ENCODE measurements at regions not wholly inside any gene's neighbourhood (a gene's known extent, or its start where the extent isn't known, plus 50 kb on each side); places are given as distances from the start of the nearest gene placed in this dataset.
"Not testable (repeated sequence)": the region's sequence is repeated elsewhere in the genome, so short reads cannot be mapped to it uniquely, and the experiment has no call there.

DNA sequence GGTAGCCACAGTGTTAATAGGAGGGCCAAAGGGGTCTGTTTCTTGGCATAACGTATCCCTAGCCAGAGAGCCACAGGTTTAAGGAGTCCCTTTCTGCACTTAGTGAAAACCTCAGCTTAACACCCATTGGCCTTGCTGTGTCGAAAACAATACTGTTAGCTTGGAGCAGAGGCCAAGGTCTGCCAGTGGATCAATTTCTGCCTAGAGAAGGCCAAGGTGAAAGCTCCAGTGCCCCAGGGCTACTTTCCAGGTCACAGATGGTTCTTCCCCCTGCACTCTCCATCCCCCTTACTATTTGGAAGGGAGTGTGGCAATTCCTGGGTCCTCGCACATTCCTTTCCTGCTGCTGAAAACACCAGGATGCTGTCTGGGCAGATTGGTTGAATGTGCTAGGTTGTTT is 74.8 kb upstream of the TNP1 start:
- Mint-ChIP-seq H3K27ac (no peak overlapping the region), H3K4me3 (no peak overlapping the region), H3K4me1 (no peaks in the 10 kb centered on the region), H3K9me3 (peaks cover 5% of the 10 kb centered on the region), H3K36me3 (ENCODE audit: low read depth) (no peaks in the 10 kb centered on the region), H3K27me3 (peaks cover 3% of the 10 kb centered on the region)
- ATAC-seq (no peak), DNase-seq (no peak)

DNA sequence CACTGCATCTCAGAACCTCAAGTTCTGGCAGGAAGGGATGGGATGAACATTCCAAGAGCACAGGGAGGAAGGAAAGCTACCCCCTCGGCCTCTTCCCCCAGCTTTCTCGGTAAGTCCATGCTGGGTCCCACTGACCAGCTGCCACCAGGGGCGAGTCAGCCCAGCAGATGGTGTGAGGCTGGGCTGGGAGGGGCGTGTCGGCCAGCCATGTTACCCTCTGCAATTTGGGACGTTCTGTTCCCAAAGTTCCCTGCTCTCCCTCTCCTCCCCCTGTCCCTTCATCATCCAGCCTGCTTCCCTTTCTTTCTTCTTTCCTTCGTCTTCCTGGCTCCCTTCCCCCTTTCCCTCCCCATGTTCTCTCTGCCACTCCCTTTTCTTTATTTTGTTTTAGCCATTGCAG is 74.3 kb upstream of the TNP1 start:
- H3K4me3 Mint-ChIP-seq: no peak overlapping the region
- H3K36me3 Mint-ChIP-seq (ENCODE audit: low read depth): no peaks in the 10 kb centered on the region

DNA sequence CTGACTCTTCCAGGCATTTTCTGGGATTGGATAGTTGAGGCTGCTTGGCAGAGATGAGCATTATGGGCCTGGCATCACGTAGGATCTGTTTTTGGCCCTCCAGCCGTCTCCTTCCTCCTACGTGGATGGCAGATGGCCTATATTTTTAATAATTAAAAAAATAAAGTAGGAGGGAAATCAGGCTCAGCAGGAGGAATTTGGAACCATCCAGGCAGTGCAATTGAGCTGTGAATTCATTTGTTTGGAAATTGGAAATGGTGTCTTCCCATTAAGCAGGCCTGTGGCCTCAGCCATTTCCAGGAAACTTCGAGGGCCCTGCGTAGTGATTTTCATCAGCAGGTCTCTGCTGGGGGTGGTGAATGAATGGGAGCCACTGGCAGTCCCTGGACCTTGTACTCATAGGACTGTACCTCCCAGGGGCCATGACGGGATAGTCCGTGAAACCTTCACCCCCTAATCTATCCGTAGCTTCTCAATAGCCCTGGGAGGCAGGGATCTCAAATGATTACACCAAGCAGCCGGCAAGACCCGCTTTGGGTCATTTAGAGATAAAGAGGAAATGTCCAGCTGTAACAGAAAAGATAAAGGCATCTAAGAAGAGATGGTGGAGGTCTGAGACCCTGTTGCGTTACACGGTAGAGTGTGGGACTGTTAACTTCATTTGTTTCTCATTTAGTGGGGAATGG is 73.1 kb upstream of the TNP1 start:
- no peaks in the 10 kb centered on the region for H3K4me1 Mint-ChIP-seq
- no peak for DNase-seq
- H3K36me3 Mint-ChIP-seq (ENCODE audit: low read depth): no peaks in the 10 kb centered on the region
- peaks cover 5% of the 10 kb centered on the region for H3K27me3 Mint-ChIP-seq
- no peak overlapping the region for H3K4me3 Mint-ChIP-seq
- peaks cover 8% of the 10 kb centered on the region for H3K9me3 Mint-ChIP-seq
- H3K27ac Mint-ChIP-seq: no peak overlapping the region
- no peak for ATAC-seq

More for the DNA sequence above, 74.3 kb upstream of the TNP1 start:
- H3K27me3 Mint-ChIP-seq: peaks cover 5% of the 10 kb centered on the region
- no peak for ATAC-seq
- no peaks in the 10 kb centered on the region for H3K4me1 Mint-ChIP-seq
- DNase-seq: no peak
- H3K27ac Mint-ChIP-seq: no peak overlapping the region
- H3K9me3 Mint-ChIP-seq: peaks cover 8% of the 10 kb centered on the region

DNA sequence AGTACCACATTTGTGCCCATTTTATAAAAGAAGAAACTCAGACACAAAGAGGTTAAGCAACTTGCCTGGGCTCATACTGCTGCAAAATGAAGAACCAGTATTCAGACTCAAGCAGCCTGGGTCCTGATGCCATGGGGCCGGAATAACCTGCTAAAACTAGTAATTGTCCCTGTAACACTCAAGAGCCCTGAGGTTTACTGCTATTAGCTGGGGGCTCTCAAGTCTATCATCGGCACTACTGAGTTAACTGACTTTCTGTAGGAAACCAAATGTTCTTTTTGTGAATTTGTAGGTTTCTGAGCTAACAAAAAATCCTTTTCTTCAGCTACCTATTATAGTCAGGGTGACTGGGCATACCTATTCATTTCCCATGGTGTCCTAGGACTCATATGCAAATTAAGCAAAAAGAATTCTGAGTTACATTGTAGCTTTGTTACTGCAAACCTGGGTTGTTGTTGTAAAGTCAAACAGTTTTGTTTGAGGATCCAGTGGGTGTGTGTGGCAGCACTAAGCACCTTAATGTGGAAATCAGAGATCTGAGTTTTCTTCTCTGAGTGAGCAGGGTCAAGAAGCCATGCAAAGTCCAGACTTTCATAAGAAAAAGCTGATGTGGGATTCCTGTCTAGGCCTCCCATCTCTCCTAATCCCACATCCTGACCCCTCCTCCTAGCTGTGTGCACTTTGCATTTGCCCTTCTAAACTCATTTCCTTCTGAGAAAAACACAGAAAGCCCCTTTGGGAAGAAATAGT is 72.4 kb upstream of the TNP1 start:
- no peaks in the 10 kb centered on the region for H3K4me1 Mint-ChIP-seq
- H3K27me3 Mint-ChIP-seq: peaks cover 7% of the 10 kb centered on the region
- no peak overlapping the region for H3K4me3 Mint-ChIP-seq
- ATAC-seq (no peak), DNase-seq (no peak)
- no peaks in the 10 kb centered on the region for H3K36me3 Mint-ChIP-seq (ENCODE audit: low read depth)
- peaks cover 8% of the 10 kb centered on the region for H3K9me3 Mint-ChIP-seq
- H3K27ac Mint-ChIP-seq: no peak overlapping the region

DNA sequence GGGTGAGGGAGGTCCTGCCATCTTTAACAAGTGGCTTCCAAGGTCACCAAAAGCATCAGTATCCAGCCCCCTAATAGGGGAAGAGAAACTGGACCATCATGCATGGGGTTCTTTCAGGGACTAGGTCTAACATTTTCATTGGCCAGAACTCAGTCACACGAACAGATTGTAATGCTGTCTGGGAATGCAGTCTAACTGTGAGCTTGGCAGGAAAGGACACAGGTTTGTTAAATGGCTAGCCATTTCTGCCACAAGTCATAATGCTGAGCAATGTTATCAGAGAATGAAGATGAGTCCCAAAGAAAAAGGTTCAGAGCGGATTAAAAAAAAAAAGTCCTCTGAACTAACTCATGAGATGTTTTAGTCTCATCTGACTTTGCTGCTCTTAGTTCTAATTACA is 70.9 kb upstream of the TNP1 start:
- ATAC-seq: no peak
- H3K9me3 Mint-ChIP-seq: peaks cover 8% of the 10 kb centered on the region
- H3K27me3 Mint-ChIP-seq: peaks cover 3% of the 10 kb centered on the region
- H3K4me1 Mint-ChIP-seq: no peaks in the 10 kb centered on the region
- DNase-seq: no peak
- no peak overlapping the region for H3K27ac Mint-ChIP-seq
- no peaks in the 10 kb centered on the region for H3K36me3 Mint-ChIP-seq (ENCODE audit: low read depth)
- no peak overlapping the region for H3K4me3 Mint-ChIP-seq

DNA sequence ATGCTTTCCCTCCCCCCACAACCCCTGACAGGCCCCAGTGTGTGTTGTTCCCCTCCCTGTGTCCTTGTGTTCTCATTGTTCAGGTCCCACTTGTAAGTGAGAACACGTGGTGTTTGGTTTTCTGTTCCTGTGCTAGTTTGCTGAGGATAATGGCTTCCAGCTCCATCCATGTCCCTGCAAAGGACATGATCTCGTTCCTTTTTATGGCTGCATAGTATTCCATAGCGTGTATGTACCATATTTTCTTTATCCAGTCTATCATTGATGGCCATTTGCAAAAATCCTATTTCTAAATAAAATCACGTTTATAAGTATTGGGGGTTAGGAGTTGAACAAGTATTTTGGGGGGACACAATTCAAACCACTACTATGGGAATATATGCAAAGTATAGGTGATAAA is 69.5 kb upstream of the TNP1 start:
- H3K27me3 Mint-ChIP-seq; H3K4me1 Mint-ChIP-seq; DNase-seq; H3K9me3 Mint-ChIP-seq; H3K36me3 Mint-ChIP-seq (ENCODE audit: low read depth); ATAC-seq; H3K4me3 Mint-ChIP-seq; H3K27ac Mint-ChIP-seq: not testable (repeated sequence)

DNA sequence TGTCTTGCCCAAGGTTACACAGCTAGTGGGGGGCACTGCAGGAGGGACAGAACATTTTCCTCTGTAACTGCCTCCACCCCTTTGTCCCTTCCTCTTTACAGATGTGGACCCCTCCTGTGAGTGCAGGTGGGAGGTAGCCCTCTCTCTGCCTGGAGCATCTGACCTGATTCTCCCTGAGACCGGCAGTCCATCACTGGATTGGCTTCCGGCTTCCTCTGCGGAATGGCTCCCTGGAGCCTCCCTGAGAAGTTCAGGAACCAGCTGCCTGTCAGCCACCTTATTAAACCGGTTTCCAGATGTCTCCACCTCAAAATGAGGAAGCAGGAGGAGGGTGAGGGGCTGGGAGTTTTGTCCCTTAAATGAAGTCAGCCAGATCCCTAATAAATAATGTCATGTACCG is 67.3 kb upstream of the TNP1 start:
- H3K4me3 Mint-ChIP-seq: no peak overlapping the region
- DNase-seq (no peak), ATAC-seq (no peak)
- H3K9me3 Mint-ChIP-seq: peaks cover 8% of the 10 kb centered on the region
- H3K27ac Mint-ChIP-seq: no peak overlapping the region
- H3K27me3 Mint-ChIP-seq: peaks cover 3% of the 10 kb centered on the region
- no peaks in the 10 kb centered on the region for H3K36me3 Mint-ChIP-seq (ENCODE audit: low read depth)
- no peaks in the 10 kb centered on the region for H3K4me1 Mint-ChIP-seq

DNA sequence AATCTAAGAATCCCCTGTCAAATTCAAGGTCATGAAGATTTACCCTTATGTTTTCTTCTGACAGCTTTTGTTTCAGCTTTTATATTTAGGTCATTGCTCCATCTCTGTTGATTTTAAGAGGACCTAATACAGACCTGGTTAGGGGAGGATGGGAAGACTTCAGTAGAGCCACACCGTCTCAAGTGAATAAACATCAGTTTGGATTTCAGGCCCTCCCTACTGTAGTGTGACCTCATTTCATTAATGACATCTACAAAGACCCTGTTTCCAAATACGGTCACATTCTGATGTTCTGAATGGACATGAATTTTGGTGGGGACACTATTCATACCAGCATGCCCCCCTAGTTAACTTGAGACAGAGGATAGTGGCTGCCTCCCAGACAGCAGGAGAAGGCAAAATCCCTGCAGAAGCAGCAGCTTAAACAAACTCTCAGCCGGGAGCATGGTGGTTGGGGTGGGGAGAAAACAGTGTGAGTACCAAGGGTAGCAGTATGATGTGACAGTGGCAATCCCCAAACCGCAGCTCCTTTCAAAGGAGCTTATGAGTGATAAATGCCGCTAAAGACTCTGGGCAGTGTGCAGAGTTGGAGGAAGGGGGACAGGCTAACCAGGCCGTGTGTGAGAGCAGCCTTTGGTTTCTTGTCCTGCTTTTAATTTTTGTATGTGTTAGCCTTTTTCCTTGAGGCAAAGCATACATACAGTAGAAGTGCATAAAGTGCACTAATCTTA is 65.9 kb upstream of the TNP1 start:
- no peak overlapping the region for H3K4me3 Mint-ChIP-seq
- peaks cover 3% of the 10 kb centered on the region for H3K27me3 Mint-ChIP-seq
- ATAC-seq: no peak
- H3K9me3 Mint-ChIP-seq: peaks cover 8% of the 10 kb centered on the region
- no peak for DNase-seq
- H3K27ac Mint-ChIP-seq: no peak overlapping the region
- no peaks in the 10 kb centered on the region for H3K4me1 Mint-ChIP-seq
- H3K36me3 Mint-ChIP-seq (ENCODE audit: low read depth): no peaks in the 10 kb centered on the region

DNA sequence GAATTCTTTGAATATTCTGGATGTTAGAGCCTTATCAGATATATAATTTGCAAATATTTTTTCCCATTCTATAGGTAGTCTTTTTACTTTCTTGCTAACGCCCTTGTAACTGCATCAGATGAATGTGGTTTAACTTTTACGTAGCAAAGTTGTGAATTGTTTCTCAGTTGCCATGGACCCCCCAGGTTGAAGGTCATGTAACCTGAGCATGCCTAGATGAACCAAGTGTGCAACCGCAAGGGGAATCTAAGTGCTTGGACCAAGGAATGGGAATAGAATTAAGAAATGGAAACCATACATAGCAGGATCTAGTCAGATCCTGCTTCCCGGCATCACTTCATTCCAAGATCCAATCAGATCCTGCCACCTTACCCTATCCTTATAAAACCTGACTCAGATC is 65.1 kb upstream of the TNP1 start:
- H3K4me3 Mint-ChIP-seq: no peak overlapping the region
- no peak overlapping the region for H3K27ac Mint-ChIP-seq
- no peaks in the 10 kb centered on the region for H3K36me3 Mint-ChIP-seq (ENCODE audit: low read depth)
- no peak for ATAC-seq
- no peak for DNase-seq
- H3K9me3 Mint-ChIP-seq: peaks cover 7% of the 10 kb centered on the region
- H3K4me1 Mint-ChIP-seq: no peaks in the 10 kb centered on the region
- H3K27me3 Mint-ChIP-seq: peaks cover 3% of the 10 kb centered on the region

DNA sequence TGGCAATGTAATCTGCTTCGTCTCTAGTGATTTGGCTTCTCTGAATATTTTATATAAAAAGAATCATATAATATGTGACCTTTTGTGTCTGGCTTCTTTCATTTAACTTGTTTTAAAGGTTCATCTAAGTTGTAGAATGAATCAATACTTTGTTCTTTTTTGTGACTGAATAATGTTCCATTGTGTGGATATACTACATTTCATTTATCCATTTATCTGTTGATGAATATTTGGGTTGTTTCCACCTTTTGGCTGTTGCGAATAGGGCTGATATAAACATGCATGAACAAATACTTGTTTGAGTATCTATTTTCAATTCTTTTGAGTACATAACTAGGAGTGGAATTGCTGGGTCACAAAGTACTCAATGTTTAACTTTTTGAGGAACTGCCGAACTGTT is 63.8 kb upstream of the TNP1 start:
- H3K27me3 Mint-ChIP-seq: peaks cover 2% of the 10 kb centered on the region
- H3K27ac Mint-ChIP-seq: no peak overlapping the region
- no peaks in the 10 kb centered on the region for H3K36me3 Mint-ChIP-seq (ENCODE audit: low read depth)
- no peaks in the 10 kb centered on the region for H3K9me3 Mint-ChIP-seq
- DNase-seq (no peak), ATAC-seq (no peak)
- no peaks in the 10 kb centered on the region for H3K4me1 Mint-ChIP-seq
- no peak overlapping the region for H3K4me3 Mint-ChIP-seq

DNA sequence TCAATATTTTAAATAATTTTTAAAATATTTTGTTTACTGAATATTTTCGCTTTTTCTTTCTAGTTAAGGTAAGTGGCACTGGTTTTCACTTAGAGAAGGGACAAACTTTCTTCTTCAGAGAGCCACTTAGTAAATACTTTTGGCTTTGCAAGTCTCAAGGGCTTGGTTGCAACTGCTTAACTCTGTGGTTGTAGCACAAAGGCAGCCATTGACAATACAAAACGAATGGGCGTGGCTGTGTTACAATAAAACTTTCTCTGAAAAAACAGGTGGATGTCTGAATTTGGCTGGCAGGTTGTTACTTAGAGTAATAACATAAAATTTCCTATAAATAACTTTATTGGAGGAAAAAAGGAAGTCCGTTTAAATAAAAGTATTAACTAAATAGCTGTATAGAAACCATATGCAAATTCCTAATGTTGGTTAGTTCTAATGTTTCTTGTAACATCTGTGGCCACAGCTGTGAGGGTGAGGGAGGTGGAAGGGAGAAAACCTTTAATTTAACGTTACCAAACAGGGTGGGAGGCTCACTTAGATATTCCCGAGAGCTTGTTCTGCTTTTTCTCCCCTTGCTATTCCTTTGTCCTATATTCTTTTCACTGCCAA is 62.4 kb upstream of the TNP1 start:
- ATAC-seq (no peak), DNase-seq (no peak)
- Mint-ChIP-seq H3K9me3 (no peaks in the 10 kb centered on the region), H3K27me3 (no peaks in the 10 kb centered on the region), H3K36me3 (ENCODE audit: low read depth) (no peaks in the 10 kb centered on the region), H3K4me3 (no peak overlapping the region), H3K27ac (no peak overlapping the region), H3K4me1 (no peaks in the 10 kb centered on the region)

DNA sequence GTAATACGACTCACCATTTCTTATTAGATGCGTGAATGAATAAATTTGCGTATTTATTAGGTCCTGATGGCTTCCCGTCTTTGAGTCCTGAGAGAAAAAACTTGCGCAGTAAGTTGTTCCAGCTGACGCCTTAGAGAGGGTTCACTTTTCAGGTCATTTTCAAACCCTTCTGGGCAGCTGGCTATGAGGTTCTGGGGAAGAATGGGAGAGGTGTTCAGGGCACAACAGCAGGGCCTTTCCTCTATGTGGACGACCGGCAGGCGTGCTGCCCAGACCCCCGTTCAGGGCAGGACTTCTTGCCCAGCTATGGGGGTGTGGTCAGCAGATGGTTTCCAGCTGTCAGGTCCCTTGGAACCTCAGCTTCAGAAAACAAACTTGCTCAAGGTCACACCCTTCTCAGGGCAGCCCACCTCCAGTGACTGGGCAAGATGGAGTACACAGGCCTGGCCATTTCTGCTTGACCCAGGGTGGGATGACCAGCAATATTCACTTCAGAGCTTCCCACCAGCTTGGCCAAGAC is 61.1 kb upstream of the TNP1 start:
- Mint-ChIP-seq H3K27ac (no peak overlapping the region), H3K36me3 (ENCODE audit: low read depth) (no peaks in the 10 kb centered on the region), H3K4me3 (no peak overlapping the region), H3K4me1 (no peaks in the 10 kb centered on the region), H3K27me3 (peaks cover 2% of the 10 kb centered on the region), H3K9me3 (no peaks in the 10 kb centered on the region)
- DNase-seq (no peak), ATAC-seq (no peak)

DNA sequence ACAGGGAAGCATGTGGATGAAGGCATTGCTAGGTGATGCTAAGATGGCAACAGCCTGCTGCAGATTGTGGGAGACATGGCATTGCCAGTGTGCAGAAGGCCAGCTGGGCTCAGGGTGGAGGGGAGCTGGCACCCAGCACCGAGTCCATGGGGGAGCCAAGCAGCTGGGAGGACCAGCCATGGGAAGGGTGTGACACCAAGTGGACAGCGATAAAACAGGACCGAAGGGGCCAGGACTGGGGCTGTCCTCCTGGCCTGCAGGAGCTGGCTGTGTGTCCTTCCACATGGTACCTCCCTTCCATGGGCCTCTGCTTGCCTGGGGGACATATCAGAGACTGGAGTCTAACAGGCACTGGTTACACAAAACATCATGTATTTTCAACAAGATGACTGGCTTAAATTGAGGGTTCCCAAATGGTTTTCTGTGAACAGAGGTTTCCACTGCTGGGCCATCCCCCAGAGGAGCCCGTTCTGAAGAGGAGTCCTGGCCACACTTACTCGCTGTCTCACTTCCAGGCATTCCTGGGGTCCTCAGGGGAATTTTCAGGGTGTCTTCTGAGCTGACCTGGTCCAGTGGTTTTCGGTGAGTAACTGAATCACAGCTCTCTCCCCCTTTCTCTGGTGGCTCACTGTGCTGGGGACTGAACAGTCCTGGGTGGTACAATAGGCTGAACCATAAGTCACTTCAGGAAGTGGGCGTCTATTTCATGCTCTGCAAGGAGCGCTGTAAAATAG is 60.4 kb upstream of the TNP1 start:
- no peaks in the 10 kb centered on the region for H3K4me1 Mint-ChIP-seq
- DNase-seq: no peak
- no peaks in the 10 kb centered on the region for H3K9me3 Mint-ChIP-seq
- H3K4me3 Mint-ChIP-seq: no peak overlapping the region
- H3K36me3 Mint-ChIP-seq (ENCODE audit: low read depth): no peaks in the 10 kb centered on the region
- ATAC-seq: peak; percentile 16
- H3K27ac Mint-ChIP-seq: no peak overlapping the region
- peaks cover 2% of the 10 kb centered on the region for H3K27me3 Mint-ChIP-seq

DNA sequence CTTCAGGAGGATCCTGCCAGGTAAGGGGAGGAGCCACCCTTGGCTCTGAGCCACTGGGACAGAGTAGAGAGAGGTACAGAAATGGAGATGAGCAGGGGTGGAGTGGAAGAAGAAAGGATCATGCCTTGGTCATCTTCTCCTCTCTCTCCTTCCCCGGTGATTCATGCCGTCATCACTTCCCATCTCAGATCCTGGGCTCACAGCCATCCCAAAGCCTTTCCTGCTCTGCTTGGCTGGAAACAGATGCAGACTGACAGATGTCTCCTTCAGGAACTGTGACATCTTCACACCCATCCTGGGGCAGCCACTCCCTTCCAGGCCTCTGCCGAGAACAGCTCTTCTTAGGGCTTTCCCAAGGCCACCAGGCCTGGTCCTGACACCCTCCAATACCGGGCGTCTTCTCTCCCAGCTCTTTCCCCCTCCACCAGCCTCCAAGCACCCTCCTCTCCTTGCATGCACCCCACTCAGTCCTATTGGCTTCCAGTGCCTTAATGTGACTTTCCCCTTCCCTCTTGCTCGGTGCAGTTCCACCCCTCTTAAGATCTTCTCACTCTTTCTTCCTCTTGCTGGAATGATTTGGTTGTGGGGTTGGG is 58.3 kb upstream of the TNP1 start:
- Mint-ChIP-seq H3K4me1 (no peaks in the 10 kb centered on the region), H3K4me3 (no peak overlapping the region), H3K36me3 (ENCODE audit: low read depth) (no peaks in the 10 kb centered on the region), H3K27ac (no peak overlapping the region), H3K9me3 (no peaks in the 10 kb centered on the region), H3K27me3 (peaks cover 2% of the 10 kb centered on the region)
- DNase-seq: no peak
- ATAC-seq: no peak
